ENCODE measurements at regions not wholly inside any gene's neighbourhood (a gene's known extent, or its start where the extent isn't known, plus 50 kb on each side); places are given as distances from the start of the nearest gene placed in this dataset.

DNA sequence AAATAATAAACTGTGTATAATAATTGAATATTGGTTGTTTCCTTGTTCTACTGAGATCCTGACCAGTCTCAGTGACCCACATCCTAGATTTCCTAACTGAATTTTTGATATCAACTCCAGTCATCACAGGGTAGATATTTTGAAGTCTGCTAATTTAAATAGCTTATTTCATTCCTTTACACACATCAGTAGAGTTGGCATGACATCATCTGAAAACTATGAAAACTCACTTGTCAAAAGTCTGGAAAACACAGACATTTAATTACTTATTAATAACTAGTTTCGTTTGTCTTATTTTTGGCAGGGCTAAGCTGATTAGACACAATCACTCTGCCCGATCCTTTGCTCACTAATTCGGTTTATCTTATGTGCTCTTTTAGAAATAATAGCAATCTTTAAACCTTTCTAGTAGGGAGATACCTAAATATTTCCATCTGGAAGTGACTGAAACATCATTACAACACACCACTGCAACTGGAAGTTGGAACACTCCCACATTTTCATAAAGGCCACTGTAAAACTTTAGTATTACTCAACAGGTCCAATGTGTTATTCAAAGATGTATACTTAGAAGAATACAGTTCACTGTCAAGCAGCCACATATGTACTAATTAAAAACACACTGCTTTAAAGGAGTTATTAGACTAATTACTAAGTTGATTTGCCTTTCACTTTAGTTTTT lies 198.4 kb upstream of the ZNF717 start:
- H3K4me3 ChIP-seq (ENCODE audit: low read depth, low read length), result no peak overlapping the region
- no peak for DNase-seq (ENCODE audit: low read depth)

DNA sequence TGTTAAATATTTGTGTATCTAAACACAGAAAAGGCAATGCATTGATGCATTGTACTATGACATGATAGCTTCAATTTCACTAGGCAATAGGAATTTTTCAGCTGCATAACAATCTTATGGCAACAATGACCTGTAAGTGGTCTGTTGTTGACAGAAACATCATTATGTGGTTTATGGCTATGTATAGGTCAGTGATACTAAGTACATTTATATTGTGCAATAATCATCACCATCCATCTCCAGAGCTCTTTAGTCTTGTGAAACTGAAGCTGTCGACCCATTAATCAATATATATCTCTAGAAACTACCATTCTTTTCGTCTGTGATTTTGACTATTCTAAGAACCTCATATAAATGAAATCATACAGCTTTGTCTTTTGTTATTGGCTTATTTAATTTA lies 200.1 kb upstream of the ZNF717 start:
- peak; percentile 30 for DNase-seq (ENCODE audit: low read depth)
- H3K4me3 ChIP-seq (ENCODE audit: low read depth, low read length), result no peak overlapping the region

DNA sequence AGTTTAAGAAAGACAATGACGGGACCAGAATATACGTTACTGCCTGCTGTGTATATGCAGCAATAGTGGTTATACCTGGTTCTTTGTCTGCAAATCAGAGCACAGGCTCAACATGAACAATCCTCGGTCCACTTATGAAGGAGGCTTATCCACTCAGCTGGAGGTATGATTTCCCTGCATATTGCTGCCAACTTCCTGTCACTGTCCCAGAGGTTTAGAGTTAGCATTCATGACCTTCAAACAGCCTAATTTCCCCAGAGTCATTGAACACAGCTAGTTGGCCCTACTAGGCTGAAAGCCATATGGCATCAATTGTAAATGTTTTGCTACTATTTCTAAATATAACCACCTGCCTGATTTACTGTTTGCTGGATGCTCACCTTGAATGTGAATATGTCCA lies 224.9 kb upstream of the ZNF717 start:
- no peak overlapping the region for H3K4me3 ChIP-seq (ENCODE audit: low read depth, low read length)
- DNase-seq (ENCODE audit: low read depth), result no peak

DNA sequence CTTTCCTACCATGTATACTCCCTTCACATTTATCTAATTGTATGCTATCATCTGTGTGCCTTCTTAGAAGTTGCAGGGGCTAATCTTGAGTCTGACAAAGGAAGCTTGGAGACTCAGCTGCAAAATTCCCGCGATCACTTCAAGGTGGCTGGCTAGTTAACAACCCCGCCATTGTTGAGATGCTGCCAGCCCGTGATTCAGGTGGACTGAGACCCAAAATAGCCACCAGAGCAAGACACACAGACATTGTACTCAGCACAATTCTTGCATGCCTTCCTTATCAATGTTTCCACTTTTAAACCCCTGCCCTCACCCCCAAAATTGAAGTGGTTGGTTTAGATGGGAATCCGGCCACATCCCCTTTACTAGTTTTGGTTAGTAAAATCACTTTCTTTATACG lies 225.8 kb upstream of the ZNF717 start:
- no peak for DNase-seq (ENCODE audit: low read depth)
- H3K4me3 ChIP-seq (ENCODE audit: low read depth, low read length), result no peak overlapping the region

DNA sequence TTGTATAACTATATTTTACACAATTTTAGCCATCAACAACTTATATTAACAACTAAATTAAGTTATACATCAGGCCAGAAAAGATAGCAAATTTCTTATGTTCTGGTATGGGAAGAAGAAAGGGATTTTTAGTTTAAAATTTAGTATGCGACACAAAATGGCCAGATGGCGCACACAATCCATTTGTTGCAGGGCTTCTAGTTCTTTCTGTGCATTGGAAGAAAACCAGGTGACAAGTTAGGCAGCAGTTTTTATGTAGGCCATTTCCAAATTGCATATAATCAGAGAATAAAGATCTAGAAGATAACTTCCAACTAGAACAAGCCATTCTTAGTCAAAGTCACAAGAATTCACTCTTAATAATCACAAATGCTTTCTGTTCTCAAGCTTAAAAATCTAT lies 230.1 kb upstream of the ZNF717 start:
- H3K4me3 ChIP-seq (ENCODE audit: low read depth, low read length), result no peak overlapping the region
- no peak for DNase-seq (ENCODE audit: low read depth)

DNA sequence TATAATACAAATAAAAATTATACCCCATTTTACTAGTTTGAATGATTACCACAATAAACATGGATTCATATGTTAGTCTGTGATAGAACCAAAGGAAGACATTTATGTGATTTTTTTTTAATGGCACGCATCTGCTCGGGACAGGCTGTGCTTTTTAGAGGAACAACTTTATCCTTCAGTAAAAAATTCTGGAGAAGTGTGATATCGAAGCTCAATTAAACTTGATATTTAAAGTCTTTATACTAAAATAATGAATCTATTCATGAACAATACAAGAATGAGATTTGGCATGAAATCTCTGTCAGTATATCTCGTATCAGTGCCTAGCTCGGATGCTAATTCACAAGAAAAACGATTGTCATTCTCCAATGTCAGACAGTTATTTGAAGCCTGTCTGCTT lies 230.8 kb upstream of the ZNF717 start:
- no peak for DNase-seq (ENCODE audit: low read depth)
- H3K4me3 ChIP-seq (ENCODE audit: low read depth, low read length), result no peak overlapping the region

DNA sequence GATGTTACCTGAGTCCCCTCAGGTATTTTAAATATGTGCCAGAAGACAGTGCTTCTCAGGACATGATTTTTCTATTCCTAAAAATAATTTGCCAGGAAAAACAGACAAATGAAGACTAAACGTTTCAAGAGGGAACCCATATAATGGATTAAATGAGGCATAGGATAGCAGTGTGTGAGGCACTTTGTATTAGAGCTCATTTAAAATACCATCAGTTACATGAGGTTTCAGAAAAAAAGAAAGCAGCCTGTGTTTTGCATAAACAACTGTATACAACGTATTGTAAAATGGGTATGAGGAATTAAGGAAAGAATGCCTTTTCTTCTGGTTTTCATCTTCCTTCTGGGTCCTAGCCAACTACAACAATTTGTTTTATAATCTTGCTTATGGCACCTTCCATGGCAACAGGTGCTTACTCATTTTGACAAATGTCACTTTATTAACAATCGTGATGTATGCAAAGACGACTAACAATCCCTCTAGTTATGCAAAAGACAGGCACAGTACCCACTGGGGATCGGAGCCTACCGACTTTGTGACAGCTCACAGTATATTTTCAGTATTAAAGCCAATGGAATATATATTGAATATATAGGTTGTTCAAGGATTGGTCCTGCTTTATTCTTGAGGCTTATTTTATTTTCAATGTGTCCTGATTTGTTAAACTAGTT lies 231.6 kb upstream of the ZNF717 start:
- no peak for DNase-seq (ENCODE audit: low read depth)
- no peak overlapping the region for H3K4me3 ChIP-seq (ENCODE audit: low read depth, low read length)

DNA sequence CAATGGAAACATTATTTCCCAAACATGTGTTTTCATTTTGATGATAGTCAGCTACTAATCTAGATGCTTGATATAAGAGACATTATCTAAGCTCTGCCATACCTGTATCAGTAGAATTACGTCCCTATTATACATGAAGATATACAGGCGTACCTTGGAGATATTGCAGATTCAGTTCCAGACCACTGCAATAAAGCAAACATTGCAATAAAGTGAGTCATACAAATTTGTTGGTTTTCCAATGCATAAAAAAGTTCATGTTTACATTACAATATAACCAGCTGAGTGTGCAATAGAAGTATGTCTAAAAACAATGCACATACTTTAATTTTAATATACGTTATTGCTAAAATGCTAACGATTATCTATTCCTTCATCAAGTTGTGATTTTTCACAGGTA lies 236.0 kb upstream of the ZNF717 start:
- DNase-seq (ENCODE audit: low read depth), result no peak
- H3K4me3 ChIP-seq (ENCODE audit: low read depth, low read length), result no peak overlapping the region

DNA sequence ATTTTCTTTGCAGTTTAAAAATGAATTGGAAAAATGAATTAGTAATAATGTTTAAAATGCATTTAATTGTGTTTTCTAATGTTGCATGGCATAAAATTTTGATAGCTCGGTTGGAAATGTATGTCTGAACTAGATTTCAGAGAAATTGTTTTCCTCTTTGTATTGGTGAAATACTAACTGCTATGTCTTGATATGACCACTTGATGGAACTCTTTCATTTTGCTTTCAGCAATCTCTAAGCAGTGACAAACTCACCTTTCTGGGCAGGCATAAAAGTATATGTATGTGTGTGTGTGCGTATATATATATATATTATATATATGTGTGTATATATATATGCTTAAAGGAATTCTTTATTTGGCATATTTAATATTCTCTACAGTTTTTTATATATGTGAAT lies 239.3 kb upstream of the ZNF717 start:
- DNase-seq (ENCODE audit: low read depth), result no peak
- H3K4me3 ChIP-seq (ENCODE audit: low read depth, low read length), result no peak overlapping the region

DNA sequence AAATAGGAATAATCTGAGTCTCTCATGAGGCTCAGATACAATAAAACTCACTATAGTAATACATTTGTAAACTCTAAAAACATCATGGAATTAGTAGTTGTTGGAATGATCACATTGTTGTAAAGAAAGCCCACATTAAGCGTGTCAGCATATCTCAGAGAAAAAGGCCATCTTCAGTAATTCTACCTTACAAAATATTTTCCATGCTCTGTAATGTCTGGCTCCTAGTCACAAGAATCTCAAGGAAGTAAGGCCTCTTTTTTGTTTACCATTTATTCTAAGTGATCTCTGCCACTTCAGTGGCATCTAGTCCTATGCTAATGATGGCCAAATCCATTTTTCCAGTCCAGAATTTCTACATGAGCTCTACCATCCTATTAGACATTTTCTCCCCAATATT lies 240.2 kb upstream of the ZNF717 start:
- no peak overlapping the region for H3K4me3 ChIP-seq (ENCODE audit: low read depth, low read length)

DNA sequence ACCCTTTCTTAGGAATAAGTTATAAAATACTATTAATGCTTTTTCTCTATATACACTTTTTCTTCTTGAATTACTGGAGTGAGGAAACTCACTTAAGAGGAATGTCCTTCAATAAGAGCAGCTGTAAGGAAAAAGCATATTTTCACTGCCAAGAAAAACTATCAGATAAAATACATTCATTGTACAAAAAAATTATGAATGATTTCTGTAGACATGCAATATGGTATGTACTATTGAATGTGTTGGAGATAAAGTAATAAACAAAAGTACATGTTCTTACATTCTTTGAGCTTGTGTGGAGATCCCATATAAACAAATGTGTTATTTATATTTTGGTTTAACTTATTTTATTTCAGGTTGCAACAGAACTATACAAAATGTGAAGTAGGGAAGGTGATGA lies 241.0 kb upstream of the ZNF717 start:
- DNase-seq (ENCODE audit: low read depth), result no peak
- no peak overlapping the region for H3K4me3 ChIP-seq (ENCODE audit: low read depth, low read length)

More for the DNA sequence above, 240.2 kb upstream of the ZNF717 start:
- DNase-seq (ENCODE audit: low read depth), result no peak

DNA sequence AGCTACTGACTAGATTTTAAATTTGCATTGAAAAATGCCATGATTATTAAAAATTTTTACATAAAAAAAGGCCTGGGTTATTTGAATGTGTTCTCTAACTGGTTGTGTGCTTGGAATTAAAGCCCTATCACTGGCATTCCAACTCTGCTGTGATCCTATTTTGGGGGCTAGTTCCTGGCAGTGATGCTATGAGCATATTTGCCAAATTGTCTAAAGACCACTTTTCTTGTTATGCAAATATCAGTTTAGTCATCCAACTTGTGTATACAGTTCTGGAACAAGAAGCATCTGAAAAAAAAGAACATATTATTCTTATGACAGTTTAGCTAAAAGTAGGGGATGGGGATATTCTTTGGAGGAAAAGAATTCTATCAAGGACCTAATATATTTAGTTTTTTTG lies 243.4 kb upstream of the ZNF717 start:
- DNase-seq (ENCODE audit: low read depth), result no peak
- no peak overlapping the region for H3K4me3 ChIP-seq (ENCODE audit: low read depth, low read length)

DNA sequence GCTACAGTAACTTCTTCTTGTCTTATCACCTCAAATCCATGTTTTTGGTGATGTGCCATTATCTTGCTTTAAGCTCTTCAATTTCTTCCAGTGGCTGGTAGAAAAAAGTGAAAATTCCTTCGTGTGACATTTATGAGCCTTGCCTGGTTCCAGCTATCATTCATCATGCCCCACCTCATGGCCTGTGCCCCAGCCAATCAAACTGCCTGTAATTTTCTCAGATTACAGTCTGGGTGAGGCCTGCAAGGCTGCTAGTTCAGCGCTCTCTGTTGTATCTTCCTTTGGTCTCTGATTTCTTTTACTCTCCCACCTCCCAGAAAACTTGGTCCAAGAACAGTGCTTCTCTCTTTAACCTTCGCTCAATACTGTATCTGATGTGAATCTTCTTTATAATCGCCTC lies 249.3 kb upstream of the ZNF717 start:
- DNase-seq (ENCODE audit: low read depth), result no peak
- no peak overlapping the region for H3K4me3 ChIP-seq (ENCODE audit: low read depth, low read length)

DNA sequence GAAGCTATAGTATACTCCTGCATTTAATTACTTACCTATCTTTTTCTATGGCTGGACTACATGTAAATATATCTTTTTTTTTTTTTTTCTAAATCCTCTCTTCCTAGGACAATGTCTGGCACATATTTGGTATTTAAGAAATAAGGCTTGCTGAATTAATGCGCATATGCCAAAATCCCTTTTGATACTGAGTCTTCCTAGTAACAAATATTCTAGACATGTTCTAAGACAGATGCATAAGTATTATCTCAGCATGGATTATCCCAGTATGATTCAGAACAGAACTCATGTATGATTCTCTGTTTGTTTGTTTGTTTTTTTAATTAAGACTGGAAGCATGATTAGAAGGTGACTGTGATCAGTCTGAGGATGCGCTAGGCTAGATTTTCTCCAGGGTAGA lies 249.8 kb upstream of the ZNF717 start:
- no peak for DNase-seq (ENCODE audit: low read depth)
- H3K4me3 ChIP-seq (ENCODE audit: low read depth, low read length), result no peak overlapping the region

DNA sequence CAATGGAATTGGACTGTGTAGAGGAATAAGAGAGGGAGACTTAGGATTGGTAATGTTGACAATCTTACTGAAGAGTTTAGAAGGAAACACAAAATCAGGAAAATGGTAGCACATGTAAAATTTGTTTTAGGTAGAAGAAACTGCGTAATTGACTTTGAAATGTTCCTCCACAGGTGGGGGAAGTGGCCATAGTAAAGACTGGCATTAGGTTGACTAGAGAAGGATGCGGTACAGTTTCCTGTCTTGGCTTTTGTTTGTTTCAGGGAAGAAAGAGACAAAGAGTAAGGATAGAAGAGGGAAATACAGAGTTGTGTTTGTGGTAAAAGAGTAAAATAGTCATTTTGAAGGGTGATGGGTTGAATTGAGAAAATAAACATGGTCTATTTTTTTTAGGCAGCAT lies 253.6 kb upstream of the ZNF717 start:
- no peak overlapping the region for H3K4me3 ChIP-seq (ENCODE audit: low read depth, low read length)
- no peak for DNase-seq (ENCODE audit: low read depth)

DNA sequence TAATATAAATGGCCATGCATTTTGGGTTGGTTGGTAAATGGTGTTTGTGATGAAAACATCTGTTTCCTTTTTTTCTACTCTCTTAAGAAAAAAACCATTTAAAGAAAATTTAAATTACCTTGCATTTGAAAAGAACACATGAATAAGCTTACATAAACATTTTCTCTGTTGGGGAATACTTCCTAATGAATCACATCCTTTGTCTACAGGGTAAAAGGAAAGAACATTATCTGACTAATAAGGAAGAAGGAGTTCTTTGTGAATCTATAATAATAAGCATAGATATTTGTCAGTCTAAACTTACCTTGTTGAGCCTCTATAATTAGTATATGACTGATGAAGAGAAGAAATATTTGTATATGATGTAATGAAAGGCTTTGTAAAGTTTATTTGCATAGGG lies 254.1 kb upstream of the ZNF717 start:
- H3K4me3 ChIP-seq (ENCODE audit: low read depth, low read length), result no peak overlapping the region
- DNase-seq (ENCODE audit: low read depth), result no peak

DNA sequence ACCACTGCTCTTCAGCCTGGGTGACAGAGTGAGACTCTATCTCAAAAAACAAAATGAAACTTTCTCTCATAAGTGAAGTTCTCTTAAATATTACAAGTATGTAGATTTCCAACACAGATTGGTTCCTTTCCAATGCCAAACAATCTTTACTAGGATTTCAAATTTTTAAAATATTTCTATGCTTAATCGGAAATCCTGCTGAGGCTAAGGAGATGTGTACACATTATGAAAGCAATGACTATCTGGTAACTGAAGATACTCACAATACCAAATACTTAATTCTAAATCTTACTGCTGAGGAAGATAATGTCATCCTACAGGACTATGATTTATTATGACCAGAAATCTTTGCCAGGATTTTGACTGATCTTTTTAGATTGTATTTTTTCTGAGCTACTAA lies 255.6 kb upstream of the ZNF717 start:
- no peak for DNase-seq (ENCODE audit: low read depth)
- no peak overlapping the region for H3K4me3 ChIP-seq (ENCODE audit: low read depth, low read length)

DNA sequence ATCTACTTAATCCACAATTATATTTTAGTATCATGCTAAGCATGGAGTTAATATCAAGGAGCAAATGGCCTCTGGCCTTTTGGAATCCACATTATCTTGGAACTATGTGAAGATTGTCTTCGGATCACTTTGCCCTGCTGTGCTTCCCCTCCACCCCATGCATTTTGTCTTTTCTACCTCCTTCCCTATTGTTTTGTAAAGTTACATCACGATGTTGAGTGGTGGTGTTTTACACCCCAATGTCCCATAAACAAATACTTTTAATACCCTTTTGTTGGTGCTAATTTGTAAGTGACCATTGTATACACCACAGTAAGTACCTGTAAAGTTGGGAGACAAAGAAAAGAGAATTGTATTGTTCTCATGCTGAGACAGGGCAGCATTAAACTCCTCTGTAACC lies 258.4 kb upstream of the ZNF717 start:
- DNase-seq (ENCODE audit: low read depth), result no peak
- no peak overlapping the region for H3K4me3 ChIP-seq (ENCODE audit: low read depth, low read length)

DNA sequence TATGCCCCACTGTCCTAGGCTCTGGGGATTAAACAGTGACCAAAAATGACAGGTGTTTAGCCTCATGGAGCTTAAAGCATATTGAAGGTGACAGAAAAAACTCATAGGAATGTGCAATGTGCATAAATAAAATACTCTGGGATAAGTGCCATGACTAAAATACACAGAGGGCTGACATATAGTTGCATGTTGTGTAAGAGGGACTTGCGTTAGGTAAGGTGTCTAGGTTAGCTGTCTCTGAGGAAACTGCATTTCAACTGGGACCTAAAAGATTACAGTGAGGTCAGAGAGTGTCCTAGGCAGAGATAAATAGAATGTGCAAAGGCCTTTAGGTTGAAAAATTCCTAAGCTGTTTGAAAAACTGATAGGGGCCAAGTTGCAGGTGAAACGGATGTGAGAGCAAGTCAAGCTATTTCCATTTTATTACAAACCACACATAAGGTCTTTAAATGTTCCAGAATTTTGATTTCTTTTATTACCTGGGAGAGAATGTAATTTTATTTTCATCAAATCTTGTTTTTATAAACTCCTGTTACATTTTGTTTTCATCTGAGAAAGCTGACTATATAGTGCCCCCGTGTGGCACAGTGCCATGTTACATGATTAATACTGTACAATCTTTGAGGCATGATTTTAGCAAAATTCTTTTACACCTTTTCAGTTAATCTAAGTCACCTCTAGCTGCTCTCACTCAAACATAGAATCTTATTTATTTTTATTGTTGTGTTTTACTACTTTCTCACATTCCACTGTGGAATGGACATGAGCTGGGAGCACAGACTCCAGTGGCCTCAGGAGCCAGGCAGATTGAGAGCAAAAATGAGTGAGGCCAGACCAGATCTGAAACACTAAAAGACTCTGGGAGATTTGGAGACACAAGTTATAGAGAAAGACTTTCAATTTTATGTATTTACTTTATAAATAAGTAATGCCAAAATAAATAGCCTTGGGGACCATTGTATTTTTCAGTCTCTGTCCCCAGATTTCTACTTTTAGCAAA lies 259.6 kb upstream of the ZNF717 start:
- no peak overlapping the region for H3K4me3 ChIP-seq (ENCODE audit: low read depth, low read length)
- no peak for DNase-seq (ENCODE audit: low read depth)

DNA sequence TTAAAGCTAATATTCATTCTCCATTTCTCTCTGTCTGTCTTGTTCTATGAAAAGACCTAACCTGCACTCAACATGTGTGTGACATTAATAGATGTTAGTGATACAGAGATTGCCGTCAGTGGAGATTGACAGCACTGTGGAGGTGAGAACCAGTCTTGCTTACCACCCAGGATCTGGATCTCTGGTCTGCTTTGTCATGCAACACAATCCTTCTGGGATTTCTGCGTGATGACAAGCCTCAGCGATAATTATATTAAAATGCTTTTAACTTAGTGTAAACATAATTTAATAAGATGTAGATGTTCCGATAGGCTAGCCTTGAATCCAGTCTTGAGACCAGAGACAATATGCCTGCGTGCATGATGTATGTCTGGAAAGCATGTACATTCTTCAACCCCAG lies 262.0 kb upstream of the ZNF717 start:
- no peak for DNase-seq (ENCODE audit: low read depth)
- H3K4me3 ChIP-seq (ENCODE audit: low read depth, low read length), result no peak overlapping the region

All from skeletal muscle cell (primary cell).